Bronchial epithelial cell (primary cell): ENCODE measurements at regions not wholly inside any gene's neighbourhood (a gene's known extent, or its start where the extent isn't known, plus 50 kb on each side); places are given as distances from the start of the nearest gene placed in this dataset.

ENCODE experiments used
- DNase-seq: peaks from one replicate; pipeline ENCODE4 v3.0.0-alpha.2; 2010; ENCODE audit warnings: low read depth
- FAIRE-seq: peaks from 2 replicates; lab custom pipeline; 2011; peaks lifted over from hg19 to GRCh38; lab: Jason Lieb, UNC
- H3K27me3 ChIP-seq: 2 replicates; pipeline ENCODE4 v1.5.1; 2011; ENCODE audit warnings: low read length; ENCODE audit not compliant: control insufficient read depth, insufficient read depth
- H3K36me3 ChIP-seq: 2 replicates; pipeline ENCODE4 v1.5.1; 2011; ENCODE audit warnings: low read length; ENCODE audit not compliant: control insufficient read depth, insufficient read depth
- H3K4me3 ChIP-seq: 2 replicates; pipeline ENCODE4 v1.5.1; 2011; ENCODE audit warnings: mild to moderate bottlenecking, low read depth, low read length, control low read depth
- CTCF ChIP-seq: IDR thresholded peaks from 2 replicates; pipeline ENCODE4 v1.5.1; 2011; ENCODE audit warnings: mild to moderate bottlenecking, moderate library complexity, low read length, control low read depth, inconsistent platforms; ENCODE audit not compliant: insufficient read depth, severe bottlenecking

DNA sequence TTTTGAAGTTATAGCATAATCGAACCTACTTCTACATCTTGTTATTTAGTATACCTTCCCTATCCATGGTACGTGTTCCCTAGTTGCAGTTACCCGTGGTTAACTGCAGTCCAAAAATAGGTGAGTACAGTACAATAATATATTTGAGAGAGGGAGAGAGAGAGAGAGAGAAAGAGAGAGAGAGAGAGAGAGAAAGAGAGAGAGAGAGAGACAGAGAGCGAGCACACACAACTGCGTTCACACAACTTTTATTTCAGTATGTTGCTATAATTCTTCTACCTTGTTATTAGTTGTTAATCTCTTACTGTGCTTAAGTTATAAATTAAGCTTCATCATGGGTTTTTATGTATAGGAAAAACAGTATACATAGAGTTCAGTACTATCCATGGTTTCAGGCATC, 928.1 kb downstream of the TUSC7 start:
- no peak for DNase-seq
- FAIRE-seq, result no peak
- Histone ChIP-seq H3K4me3 (no peak overlapping the region), H3K27me3 (peaks cover 1% of the 10 kb centered on the region), H3K36me3 (no peaks in the 10 kb centered on the region)
- no peak for TF ChIP-seq CTCF

- Histone ChIP-seq H3K36me3 (no peaks in the 10 kb centered on the region), H3K27me3 (peaks cover 2% of the 10 kb centered on the region), H3K4me3 (no peak overlapping the region)
- FAIRE-seq, result no peak
- TF ChIP-seq CTCF, result no peak
- DNase-seq, result no peak
These were observed 934.6 kb downstream of the TUSC7 start for GRCh38 chr3:117644203-117644602.

GRCh38 chr3:117645561-117646242, 936.1 kb downstream of the TUSC7 start:
- FAIRE-seq, result no peak
- Histone ChIP-seq H3K4me3 (no peak overlapping the region), H3K36me3 (no peaks in the 10 kb centered on the region), H3K27me3 (peaks cover 2% of the 10 kb centered on the region)
- DNase-seq, result peak; percentile 28
- no peak for TF ChIP-seq CTCF

GRCh38 chr3:117647435-117647834, 937.9 kb downstream of the TUSC7 start:
- H3K4me3 ChIP-seq, result no peak overlapping the region
- H3K36me3 ChIP-seq, result no peaks in the 10 kb centered on the region
- no peak for DNase-seq
- peaks cover 2% of the 10 kb centered on the region for H3K27me3 ChIP-seq
- TF ChIP-seq CTCF, result no peak
- no peak for FAIRE-seq

GRCh38 chr3:117651246-117651645, 941.7 kb downstream of the TUSC7 start:
- DNase-seq (no peak), FAIRE-seq (no peak)
- Histone ChIP-seq H3K36me3 (no peaks in the 10 kb centered on the region), H3K27me3 (peaks cover 2% of the 10 kb centered on the region), H3K4me3 (no peak overlapping the region)
- no peak for TF ChIP-seq CTCF

DNA sequence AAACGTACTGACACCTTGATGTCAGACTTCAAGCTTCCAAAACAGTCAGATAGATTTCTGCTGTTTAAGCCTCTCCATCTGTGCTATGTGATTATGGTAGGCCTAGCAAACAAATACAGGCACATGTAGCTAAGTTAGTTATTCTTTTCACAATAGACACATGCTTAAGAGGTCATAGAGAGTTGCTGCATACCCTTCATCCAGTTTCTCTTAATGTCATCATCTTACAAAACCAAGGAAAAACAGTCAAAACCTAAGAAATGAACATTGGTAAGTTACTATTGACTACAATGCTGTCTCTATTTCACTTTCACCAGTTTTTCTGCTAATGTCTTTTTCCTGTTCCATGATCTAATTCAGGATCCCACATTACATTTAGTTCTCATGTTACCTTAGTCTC, 946.8 kb downstream of the TUSC7 start:
- no peak for DNase-seq
- Histone ChIP-seq H3K4me3 (no peak overlapping the region), H3K36me3 (no peaks in the 10 kb centered on the region), H3K27me3 (no peaks in the 10 kb centered on the region)
- TF ChIP-seq CTCF, result no peak
- no peak for FAIRE-seq
